Smooth muscle cell (in vitro differentiated cells): ENCODE measurements at regions not wholly inside any gene's neighbourhood (a gene's known extent, or its start where the extent isn't known, plus 50 kb on each side); places are given as distances from the start of the nearest gene placed in this dataset.
A peak's percentile ranks its signal among the peaks of the same experiment; 100 is the strongest.

Experiments used
- DNase-seq: peaks from one replicate; lab custom pipeline; 2025; ENCODE audit not compliant: unreplicated experiment; lab: John Stamatoyannopoulos, UW
- H2AFZ ChIP-seq: fragments of 200-600 bp; sonication (generic); 2 replicates; pipeline ENCODE4 v1.6.0; 2016; ENCODE audit warnings: antibody characterized with exemption, low read depth, mild to moderate bottlenecking
- H3F3A ChIP-seq: fragments of 200-600 bp; sonication (generic); 2 replicates; pipeline ENCODE4 v1.6.0; 2017; ENCODE audit warnings: antibody characterized with exemption, low read depth
- H3K27ac ChIP-seq: fragments of 200-600 bp; sonication (generic); 2 replicates; pipeline ENCODE4 v1.5.1; 2016; ENCODE audit warnings: low read depth, mild to moderate bottlenecking
- H3K27me3 ChIP-seq: fragments of 200-600 bp; sonication (generic); 2 replicates; pipeline ENCODE4 v1.6.1; 2016; ENCODE audit warnings: low read depth, mild to moderate bottlenecking
- H3K36me3 ChIP-seq: fragments of 200-600 bp; sonication (generic); 2 replicates; pipeline ENCODE4 v1.5.1; 2016; ENCODE audit warnings: low read depth
- H3K4me1 ChIP-seq: fragments of 200-600 bp; sonication (generic); 2 replicates; pipeline ENCODE4 v1.5.1; 2016; ENCODE audit warnings: low read depth
- H3K4me2 ChIP-seq: fragments of 200-600 bp; sonication (generic); 2 replicates; pipeline ENCODE4 v1.6.0; 2016; ENCODE audit warnings: mild to moderate bottlenecking
- H3K4me3 ChIP-seq: fragments of 200-600 bp; sonication (generic); 2 replicates; pipeline ENCODE4 v1.5.1; 2016; ENCODE audit warnings: mild to moderate bottlenecking
- H3K79me2 ChIP-seq: fragments of 200-600 bp; sonication (generic); 2 replicates; pipeline ENCODE4 v1.6.0; 2016; ENCODE audit warnings: low read depth, mild to moderate bottlenecking
- H3K9ac ChIP-seq: fragments of 200-600 bp; sonication (generic); 2 replicates; pipeline ENCODE4 v1.6.0; 2016; ENCODE audit warnings: low read depth
- H3K9me3 ChIP-seq: fragments of 200-600 bp; sonication (generic); replicated peaks from 2 replicates; pipeline ENCODE4 v1.5.1; 2016; ENCODE audit warnings: low read depth
- H4K20me1 ChIP-seq: fragments of 200-600 bp; sonication (generic); 2 replicates; pipeline ENCODE4 v1.6.0; 2016; ENCODE audit warnings: low read depth
- CTCF ChIP-seq: fragments of 200-600 bp; sonication (generic); IDR thresholded peaks from 2 replicates; pipeline ENCODE4 v1.5.1; 2017; ENCODE audit warnings: borderline replicate concordance, mild to moderate bottlenecking, antibody characterized with exemption; ENCODE audit not compliant: insufficient read depth, poor library complexity, severe bottlenecking
- WGBS: methylation state at CpG from one replicate; pipeline ENCODE4 v1.1.7; 2016; ENCODE audit warnings: low lambda C conversion rate; 5-methylcytosine and 5-hydroxymethylcytosine counted together

- TF ChIP-seq CTCF: no peak
- WGBS: 60% methylated on average over 2 of the region's 2 CpGs
- H3F3A ChIP-seq: no peaks in the 10 kb centered on the region
- H3K9me3 ChIP-seq: no peaks in the 10 kb centered on the region
- no peak overlapping the region for H3K27ac ChIP-seq
- H2AFZ ChIP-seq: no peak overlapping the region
- no peaks in the 10 kb centered on the region for H3K4me1 ChIP-seq
- no peaks in the 10 kb centered on the region for H3K79me2 ChIP-seq
- no peak for DNase-seq
- no peaks in the 10 kb centered on the region for H3K27me3 ChIP-seq
- no peak overlapping the region for H3K4me2 ChIP-seq
- H3K36me3 ChIP-seq: no peaks in the 10 kb centered on the region
- no peaks in the 10 kb centered on the region for H4K20me1 ChIP-seq
- no peak overlapping the region for H3K4me3 ChIP-seq
- H3K9ac ChIP-seq: no peak overlapping the region
Measured at GRCh38 chr16:77037696-77038347, 153.2 kb upstream of the MON1B start.

- Histone ChIP-seq H3F3A (no peaks in the 10 kb centered on the region), H3K27ac (no peak overlapping the region), H3K36me3 (no peaks in the 10 kb centered on the region), H3K9me3 (no peaks in the 10 kb centered on the region), H4K20me1 (no peaks in the 10 kb centered on the region), H2AFZ (no peak overlapping the region), H3K4me1 (no peaks in the 10 kb centered on the region), H3K9ac (no peak overlapping the region), H3K27me3 (no peaks in the 10 kb centered on the region), H3K4me3 (no peak overlapping the region), H3K79me2 (no peaks in the 10 kb centered on the region), H3K4me2 (peak overlapping the region; percentile 2)
- no peak for TF ChIP-seq CTCF
- WGBS: 77% methylated on average over 5 of the region's 5 CpGs
- no peak for DNase-seq
Measured at GRCh38 chr16:77041468-77041867, 149.5 kb upstream of the MON1B start.

- no peaks in the 10 kb centered on the region for H3K27me3 ChIP-seq
- no peak overlapping the region for H2AFZ ChIP-seq
- H4K20me1 ChIP-seq: no peaks in the 10 kb centered on the region
- no peaks in the 10 kb centered on the region for H3K4me1 ChIP-seq
- no peaks in the 10 kb centered on the region for H3F3A ChIP-seq
- H3K4me3 ChIP-seq: no peak overlapping the region
- peak; percentile 45 for TF ChIP-seq CTCF
- no peak overlapping the region for H3K27ac ChIP-seq
- no peak overlapping the region for H3K9ac ChIP-seq
- no peak overlapping the region for H3K4me2 ChIP-seq
- H3K36me3 ChIP-seq: no peaks in the 10 kb centered on the region
- no peaks in the 10 kb centered on the region for H3K79me2 ChIP-seq
- 92% methylated on average over 1 of the region's 1 CpG for WGBS
- H3K9me3 ChIP-seq: no peaks in the 10 kb centered on the region
- no peak for DNase-seq
Measured at GRCh38 chr16:77043076-77043475, 147.9 kb upstream of the MON1B start.

GRCh38 chr16:77046206-77046605, 144.8 kb upstream of the MON1B start:
- TF ChIP-seq CTCF: no peak
- no peak overlapping the region for H3K27ac ChIP-seq
- no peak for DNase-seq
- no peak overlapping the region for H3K9ac ChIP-seq
- H2AFZ ChIP-seq: no peak overlapping the region
- 91% methylated on average over 4 of the region's 4 CpGs for WGBS
- no peaks in the 10 kb centered on the region for H3K36me3 ChIP-seq
- no peaks in the 10 kb centered on the region for H4K20me1 ChIP-seq
- no peak overlapping the region for H3K4me3 ChIP-seq
- no peaks in the 10 kb centered on the region for H3K27me3 ChIP-seq
- no peaks in the 10 kb centered on the region for H3K4me1 ChIP-seq
- no peaks in the 10 kb centered on the region for H3F3A ChIP-seq
- no peaks in the 10 kb centered on the region for H3K9me3 ChIP-seq
- no peaks in the 10 kb centered on the region for H3K79me2 ChIP-seq
- no peak overlapping the region for H3K4me2 ChIP-seq
